Neural progenitor cell (in vitro differentiated cells): ENCODE measurements at regions not wholly inside any gene's neighbourhood (a gene's known extent, or its start where the extent isn't known, plus 50 kb on each side); places are given as distances from the start of the nearest gene placed in this dataset.

Experiments used
- DNase-seq: peaks from one replicate; pipeline ENCODE4 v3.0.0-alpha.2; 2016; ENCODE audit warnings: low spot score
- H2AFZ ChIP-seq: fragments of 200-600 bp; sonication (generic); replicated peaks from 2 replicates; pipeline ENCODE4 v1.6.1; 2016; ENCODE audit warnings: antibody characterized with exemption
- H3F3A ChIP-seq: fragments of 200-600 bp; sonication (generic); 2 replicates; pipeline ENCODE4 v1.6.1; 2016; ENCODE audit warnings: antibody characterized with exemption, low read depth
- H3K27ac ChIP-seq: fragments of 200-600 bp; sonication (generic); 2 replicates; pipeline ENCODE4 v1.5.1; 2016; ENCODE audit warnings: mild to moderate bottlenecking
- H3K27me3 ChIP-seq: fragments of 200-600 bp; sonication (generic); 2 replicates; pipeline ENCODE4 v1.6.1; 2016; ENCODE audit warnings: mild to moderate bottlenecking, moderate library complexity
- H3K36me3 ChIP-seq: fragments of 200-600 bp; sonication (generic); 2 replicates; pipeline ENCODE4 v1.5.1; 2016
- H3K4me1 ChIP-seq: fragments of 200-600 bp; sonication (generic); 2 replicates; pipeline ENCODE4 v1.6.1; 2016; ENCODE audit warnings: mixed run types
- H3K4me2 ChIP-seq: fragments of 200-600 bp; sonication (generic); 2 replicates; pipeline ENCODE4 v1.6.1; 2016
- H3K4me3 ChIP-seq: fragments of 200-600 bp; sonication (generic); 2 replicates; pipeline ENCODE4 v1.5.1; 2016
- H3K79me2 ChIP-seq: fragments of 200-600 bp; sonication (generic); 2 replicates; pipeline ENCODE4 v1.6.1; 2016; ENCODE audit warnings: low read depth
- H3K9ac ChIP-seq: fragments of 200-600 bp; sonication (generic); 2 replicates; pipeline ENCODE4 v1.6.1; 2016
- H3K9me3 ChIP-seq: fragments of 200-600 bp; sonication (generic); 2 replicates; pipeline ENCODE4 v1.5.1; 2016; ENCODE audit warnings: low read depth
- H4K20me1 ChIP-seq: fragments of 200-600 bp; sonication (generic); 2 replicates; pipeline ENCODE4 v1.6.1; 2016; ENCODE audit warnings: low read depth
- H3K27ac Mint-ChIP-seq: 3 replicates; pipeline ENCODE4 v1.8.0; 2021; ENCODE audit warnings: mixed read lengths
- H3K27me3 Mint-ChIP-seq: 2 replicates; pipeline ENCODE4 v1.8.0; 2022; ENCODE audit warnings: low read depth, mild to moderate bottlenecking, inconsistent platforms, moderate library complexity, mixed read lengths; ENCODE audit not compliant: insufficient read depth
- H3K36me3 Mint-ChIP-seq: 3 replicates; pipeline ENCODE4 v1.8.0; 2021; ENCODE audit warnings: mixed read lengths
- H3K4me1 Mint-ChIP-seq: 3 replicates; pipeline ENCODE4 v1.8.0; 2021; ENCODE audit warnings: mixed read lengths
- H3K4me3 Mint-ChIP-seq: 3 replicates; pipeline ENCODE4 v1.8.0; 2021; ENCODE audit warnings: mild to moderate bottlenecking, moderate library complexity, mixed read lengths
- H3K9me3 Mint-ChIP-seq: 3 replicates; pipeline ENCODE4 v1.8.0; 2020; ENCODE audit warnings: mixed read lengths
- EZH2 ChIP-seq: fragments of 200-600 bp; sonication (generic); IDR thresholded peaks from 2 replicates; pipeline ENCODE4 v1.6.1; 2017; ENCODE audit warnings: antibody characterized with exemption, mild to moderate bottlenecking, moderate library complexity
- EZH2phosphoT487 ChIP-seq: fragments of 200-600 bp; sonication (generic); IDR thresholded peaks from 2 replicates; pipeline ENCODE4 v1.6.1; 2017; ENCODE audit warnings: antibody characterized with exemption
- TF ChIP-seq, protein P1 (sequence below): fragments of 200-600 bp; sonication (generic); IDR thresholded peaks from 2 replicates; pipeline ENCODE4 v1.5.1; 2017; ENCODE audit warnings: antibody characterized with exemption, mild to moderate bottlenecking

DNA sequence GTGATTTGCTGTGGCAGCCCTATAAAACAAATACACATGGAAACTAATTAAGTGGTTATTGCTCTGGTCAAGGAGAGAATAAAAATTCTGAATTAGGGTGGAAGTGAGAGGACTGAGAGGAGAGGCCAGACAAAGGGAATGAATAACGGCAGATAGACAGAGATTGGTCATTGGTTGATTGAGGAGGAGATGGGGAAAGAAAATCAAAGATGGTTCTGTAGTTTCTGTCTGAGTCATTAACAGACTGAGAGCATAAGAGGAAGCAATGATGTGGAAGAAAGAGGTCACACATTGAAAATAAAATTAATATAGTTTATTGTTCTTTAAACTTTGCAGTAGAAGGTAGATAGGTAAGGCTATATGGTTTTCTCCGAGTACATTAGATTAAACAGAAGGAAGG, 469.8 kb downstream of the ACTL7B start:
- no peaks in the 10 kb centered on the region for H3K27me3 ChIP-seq
- H3K27me3 Mint-ChIP-seq, result peaks cover 2% of the 10 kb centered on the region
- no peak for TF ChIP-seq EZH2phosphoT487
- TF ChIP-seq, protein P1, sequence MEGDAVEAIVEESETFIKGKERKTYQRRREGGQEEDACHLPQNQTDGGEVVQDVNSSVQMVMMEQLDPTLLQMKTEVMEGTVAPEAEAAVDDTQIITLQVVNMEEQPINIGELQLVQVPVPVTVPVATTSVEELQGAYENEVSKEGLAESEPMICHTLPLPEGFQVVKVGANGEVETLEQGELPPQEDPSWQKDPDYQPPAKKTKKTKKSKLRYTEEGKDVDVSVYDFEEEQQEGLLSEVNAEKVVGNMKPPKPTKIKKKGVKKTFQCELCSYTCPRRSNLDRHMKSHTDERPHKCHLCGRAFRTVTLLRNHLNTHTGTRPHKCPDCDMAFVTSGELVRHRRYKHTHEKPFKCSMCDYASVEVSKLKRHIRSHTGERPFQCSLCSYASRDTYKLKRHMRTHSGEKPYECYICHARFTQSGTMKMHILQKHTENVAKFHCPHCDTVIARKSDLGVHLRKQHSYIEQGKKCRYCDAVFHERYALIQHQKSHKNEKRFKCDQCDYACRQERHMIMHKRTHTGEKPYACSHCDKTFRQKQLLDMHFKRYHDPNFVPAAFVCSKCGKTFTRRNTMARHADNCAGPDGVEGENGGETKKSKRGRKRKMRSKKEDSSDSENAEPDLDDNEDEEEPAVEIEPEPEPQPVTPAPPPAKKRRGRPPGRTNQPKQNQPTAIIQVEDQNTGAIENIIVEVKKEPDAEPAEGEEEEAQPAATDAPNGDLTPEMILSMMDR, result no peak
- TF ChIP-seq EZH2, result no peak
- no peaks in the 10 kb centered on the region for H3K36me3 Mint-ChIP-seq
- peaks cover 3% of the 10 kb centered on the region for H3K36me3 ChIP-seq
- H3K9me3 ChIP-seq, result no peaks in the 10 kb centered on the region
- no peak overlapping the region for H2AFZ ChIP-seq
- H3F3A ChIP-seq, result no peaks in the 10 kb centered on the region
- no peak overlapping the region for H3K27ac Mint-ChIP-seq
- H3K27ac ChIP-seq, result no peak overlapping the region
- H3K9me3 Mint-ChIP-seq, result no peaks in the 10 kb centered on the region
- no peak overlapping the region for H3K9ac ChIP-seq
- H4K20me1 ChIP-seq, result no peaks in the 10 kb centered on the region
- no peak for DNase-seq
- no peak overlapping the region for H3K4me3 Mint-ChIP-seq
- H3K79me2 ChIP-seq, result no peaks in the 10 kb centered on the region
- no peak overlapping the region for H3K4me2 ChIP-seq
- no peak overlapping the region for H3K4me3 ChIP-seq
- H3K4me1 ChIP-seq, result no peaks in the 10 kb centered on the region
- no peaks in the 10 kb centered on the region for H3K4me1 Mint-ChIP-seq

- no peak overlapping the region for H3K27ac ChIP-seq
- H3K36me3 ChIP-seq, result no peaks in the 10 kb centered on the region
- no peaks in the 10 kb centered on the region for H3K4me1 Mint-ChIP-seq
- no peak overlapping the region for H3K4me3 Mint-ChIP-seq
- H3K9ac ChIP-seq, result no peak overlapping the region
- no peaks in the 10 kb centered on the region for H3K4me1 ChIP-seq
- H3K36me3 Mint-ChIP-seq, result no peaks in the 10 kb centered on the region
- H3K9me3 Mint-ChIP-seq, result no peaks in the 10 kb centered on the region
- no peaks in the 10 kb centered on the region for H3K27me3 ChIP-seq
- H3K4me2 ChIP-seq, result no peak overlapping the region
- H3F3A ChIP-seq, result no peaks in the 10 kb centered on the region
- TF ChIP-seq EZH2, result no peak
- TF ChIP-seq, protein P1, result no peak
- no peak for TF ChIP-seq EZH2phosphoT487
- DNase-seq, result no peak
- H3K4me3 ChIP-seq, result no peak overlapping the region
- H4K20me1 ChIP-seq, result no peaks in the 10 kb centered on the region
- no peaks in the 10 kb centered on the region for H3K9me3 ChIP-seq
- no peak overlapping the region for H3K27ac Mint-ChIP-seq
- peaks cover 2% of the 10 kb centered on the region for H3K27me3 Mint-ChIP-seq
- no peak overlapping the region for H2AFZ ChIP-seq
- H3K79me2 ChIP-seq, result no peaks in the 10 kb centered on the region
These were observed 472.0 kb downstream of the ACTL7B start for GRCh38 chr9:108383796-108384195.

DNA sequence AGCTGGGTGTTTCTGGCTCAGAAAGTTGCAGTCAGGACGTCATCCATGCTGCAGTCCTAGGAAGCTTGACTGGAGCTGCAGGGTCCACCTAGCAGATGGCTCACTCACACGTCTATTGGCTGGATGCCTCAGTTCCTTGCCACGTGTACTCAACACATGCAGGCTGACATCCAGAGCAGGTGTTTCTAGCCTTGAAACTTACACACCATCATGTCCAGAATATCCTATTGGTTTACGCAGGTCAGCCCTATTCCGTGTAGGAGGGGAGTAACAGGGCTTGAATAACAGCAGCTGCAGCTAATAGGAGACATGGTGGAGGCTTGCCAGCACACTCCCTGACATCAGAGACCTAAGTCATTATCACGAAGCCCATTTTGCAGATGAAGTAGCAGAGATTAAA, 473.5 kb downstream of the ACTL7B start:
- H3K4me1 ChIP-seq, result no peaks in the 10 kb centered on the region
- H3K27me3 ChIP-seq, result no peaks in the 10 kb centered on the region
- H3K27ac ChIP-seq, result no peak overlapping the region
- no peak overlapping the region for H3K4me2 ChIP-seq
- no peaks in the 10 kb centered on the region for H3K9me3 ChIP-seq
- H3K9ac ChIP-seq, result no peak overlapping the region
- H3K4me3 ChIP-seq, result no peak overlapping the region
- Mint-ChIP-seq H3K4me1 (no peaks in the 10 kb centered on the region), H3K27me3 (peaks cover 2% of the 10 kb centered on the region), H3K4me3 (no peak overlapping the region), H3K27ac (no peak overlapping the region), H3K9me3 (no peaks in the 10 kb centered on the region), H3K36me3 (no peaks in the 10 kb centered on the region)
- no peaks in the 10 kb centered on the region for H3K79me2 ChIP-seq
- TF ChIP-seq EZH2 (no peak), EZH2phosphoT487 (no peak)
- TF ChIP-seq, protein P1, result no peak
- H4K20me1 ChIP-seq, result no peaks in the 10 kb centered on the region
- H2AFZ ChIP-seq, result no peak overlapping the region
- no peaks in the 10 kb centered on the region for H3F3A ChIP-seq
- H3K36me3 ChIP-seq, result no peaks in the 10 kb centered on the region
- DNase-seq, result no peak
